Neuronal stem cell (in vitro differentiated cells): ENCODE measurements at regions not wholly inside any gene's neighbourhood (a gene's known extent, or its start where the extent isn't known, plus 50 kb on each side); places are given as distances from the start of the nearest gene placed in this dataset.
A peak's percentile ranks its signal among the peaks of the same experiment; 100 is the strongest.

Experiments used
- DNase-seq: peaks from one replicate; pipeline ENCODE4 v3.0.0-alpha.2; 2013; ENCODE audit warnings: low spot score
- H2AFZ ChIP-seq: one replicate; pipeline ENCODE4 v1.6.1; 2013; ENCODE audit warnings: mild to moderate bottlenecking, low read length, inconsistent platforms
- H2AK5ac ChIP-seq: 2 replicates; pipeline ENCODE4 v1.6.1; 2013; ENCODE audit warnings: low read depth, mild to moderate bottlenecking, inconsistent platforms, low read length, moderate library complexity, mixed read lengths
- H2BK120ac ChIP-seq: 2 replicates; pipeline ENCODE4 v1.6.1; 2013; ENCODE audit warnings: low read depth, mild to moderate bottlenecking, inconsistent platforms, low read length, moderate library complexity, mixed read lengths
- H2BK12ac ChIP-seq: one replicate; pipeline ENCODE4 v1.6.1; 2013; ENCODE audit warnings: low read length, inconsistent platforms
- H2BK15ac ChIP-seq: 2 replicates; pipeline ENCODE4 v1.6.1; 2013; ENCODE audit warnings: mild to moderate bottlenecking, low read length, inconsistent platforms, mixed read lengths
- H2BK5ac ChIP-seq: one replicate; pipeline ENCODE4 v1.6.1; 2013; ENCODE audit warnings: inconsistent platforms, mild to moderate bottlenecking, low read length, moderate library complexity
- H3K14ac ChIP-seq: one replicate; pipeline ENCODE4 v1.6.1; 2013; ENCODE audit warnings: low read length, inconsistent platforms
- H3K18ac ChIP-seq: 2 replicates; pipeline ENCODE4 v1.6.1; 2013; ENCODE audit warnings: low read length, inconsistent platforms
- H3K23ac ChIP-seq: 2 replicates; pipeline ENCODE4 v1.6.1; 2013; ENCODE audit warnings: low read depth, mild to moderate bottlenecking, mixed read lengths, low read length, inconsistent platforms; ENCODE audit not compliant: poor library complexity
- H3K27ac ChIP-seq: replicated peaks from 3 replicates; pipeline ENCODE4 v1.5.1; 2013; ENCODE audit warnings: low read length, inconsistent platforms
- H3K27me3 ChIP-seq, 3 experiments: 2 replicates each; pipeline ENCODE4 v1.6.1; 2013; ENCODE audit warnings: low read length in 3 of 3, mild to moderate bottlenecking in 2 of 3, inconsistent platforms in 1 of 3, low read depth in 1 of 3, mixed read lengths in 1 of 3, moderate library complexity in 1 of 3; ENCODE audit not compliant: control insufficient read depth in 3 of 3, insufficient read depth in 3 of 3
- H3K36me3 ChIP-seq, 2 donors: replicated peaks in 1 of 2; 2 replicates each; pipeline ENCODE4 v1.6.1; 2013; ENCODE audit warnings: low read length in 2 of 2; ENCODE audit not compliant: control insufficient read depth in 2 of 2, insufficient read depth in 2 of 2
- H3K4ac ChIP-seq: 2 replicates; pipeline ENCODE4 v1.6.1; 2013; ENCODE audit warnings: inconsistent platforms, mild to moderate bottlenecking, low read length, moderate library complexity
- H3K4me1 ChIP-seq, 2 donors: 1 replicate in 1 of 2; 2 replicates in 1 of 2; pipeline ENCODE4 v1.6.1; 2013; ENCODE audit warnings: low read length in 2 of 2, low read depth in 1 of 2; ENCODE audit not compliant: control insufficient read depth in 2 of 2, insufficient read depth in 1 of 2
- H3K4me2 ChIP-seq: one replicate; pipeline ENCODE4 v1.6.1; 2013; ENCODE audit warnings: mild to moderate bottlenecking, low read length, inconsistent platforms; ENCODE audit not compliant: insufficient read depth, poor library complexity, severe bottlenecking
- H3K4me3 ChIP-seq, 2 donors: 2 replicates each; pipeline ENCODE4 v1.5.1; 2013; ENCODE audit warnings: low read length in 2 of 2, mild to moderate bottlenecking in 2 of 2, inconsistent platforms in 1 of 2, moderate library complexity in 1 of 2
- H3K79me1 ChIP-seq: one replicate; pipeline ENCODE4 v1.6.1; 2013; ENCODE audit warnings: low read depth, mild to moderate bottlenecking, inconsistent platforms, low read length, moderate library complexity
- H3K9ac ChIP-seq: one replicate; pipeline ENCODE4 v1.6.1; 2013; ENCODE audit warnings: mild to moderate bottlenecking, low read depth, low read length, inconsistent platforms; ENCODE audit not compliant: poor library complexity
- H3K9me3 ChIP-seq, 2 donors: replicated peaks in 1 of 2; 2 replicates each; pipeline versions ENCODE3 to v1.6.1; 2013; ENCODE audit warnings: low read length in 2 of 2, mild to moderate bottlenecking in 2 of 2, inconsistent platforms in 1 of 2, low read depth in 1 of 2, mixed read lengths in 1 of 2, moderate library complexity in 1 of 2; ENCODE audit not compliant: control insufficient read depth in 2 of 2, insufficient read depth in 1 of 2
- H4K8ac ChIP-seq: one replicate; pipeline ENCODE4 v1.6.1; 2013; ENCODE audit warnings: low read depth, mild to moderate bottlenecking, inconsistent platforms, low read length, moderate library complexity
- H4K91ac ChIP-seq: one replicate; pipeline ENCODE4 v1.6.1; 2013; ENCODE audit warnings: low read length, low read depth, mild to moderate bottlenecking, inconsistent platforms; ENCODE audit not compliant: poor library complexity
- WGBS, 2 donors: extraction: QIAGEN DNeasy Blood & Tissue Kit; methylation state at CpG; one replicate each; pipeline ENCODE4 v1.1.7; 2013; ENCODE audit warnings: missing lambda C conversion rate in 2 of 2, mixed read lengths in 1 of 2; ENCODE audit not compliant: insufficient read length in 2 of 2, insufficient replicate concordance in 1 of 2; ENCODE audit errors: extremely low coverage in 2 of 2; 5-methylcytosine and 5-hydroxymethylcytosine counted together

GRCh38 chr6:119581220-119581619 is 231.7 kb upstream of the MAN1A1 start:
- no peak overlapping the region for H4K8ac ChIP-seq
- H2BK12ac ChIP-seq = no peak overlapping the region
- H3K4ac ChIP-seq = no peak overlapping the region
- H3K18ac ChIP-seq = no peak overlapping the region
- H3K23ac ChIP-seq = no peak overlapping the region
- no peaks in the 10 kb centered on the region for H3K4me1 ChIP-seq
- H2AK5ac ChIP-seq = no peak overlapping the region
- H3K36me3 ChIP-seq = no peaks in the 10 kb centered on the region
- no peak overlapping the region for H3K4me2 ChIP-seq
- H4K91ac ChIP-seq = no peak overlapping the region
- H3K27me3 ChIP-seq = no peaks in the 10 kb centered on the region
- no peak overlapping the region for H3K27ac ChIP-seq
- H3K4me3 ChIP-seq = no peak overlapping the region
- no peak overlapping the region for H2AFZ ChIP-seq
- no CpG with 5 or more reads among the region's 3 CpGs for WGBS, 2 donors
- H3K9me3 ChIP-seq = no peaks in the 10 kb centered on the region
- no peak overlapping the region for H2BK120ac ChIP-seq
- H3K14ac ChIP-seq = no peak overlapping the region
- H2BK15ac ChIP-seq = no peak overlapping the region
- no peak overlapping the region for H2BK5ac ChIP-seq
- no peak overlapping the region for H3K9ac ChIP-seq
- DNase-seq = no peak
- no peaks in the 10 kb centered on the region for H3K79me1 ChIP-seq

GRCh38 chr6:119575721-119576120 is 226.2 kb upstream of the MAN1A1 start:
- Histone ChIP-seq H3K27me3 (no peaks in the 10 kb centered on the region), H3K4me2 (no peak overlapping the region), H3K27ac (no peak overlapping the region), H3K36me3 (no peaks in the 10 kb centered on the region), H3K9ac (no peak overlapping the region), H3K4ac (no peak overlapping the region), H3K4me1 (peaks cover 0 to 2% of the 10 kb centered on the region in 2 donors), H3K14ac (no peak overlapping the region), H2BK5ac (no peak overlapping the region), H4K8ac (no peak overlapping the region), H3K9me3 (peaks cover 0 to 3% of the 10 kb centered on the region in 2 donors), H2BK12ac (no peak overlapping the region), H3K23ac (no peak overlapping the region), H3K79me1 (no peaks in the 10 kb centered on the region), H3K18ac (no peak overlapping the region), H4K91ac (no peak overlapping the region), H2BK15ac (no peak overlapping the region), H2AK5ac (no peak overlapping the region), H3K4me3 (peak overlapping the region in 1 of 2 donors; percentile 4), H2AFZ (no peak overlapping the region), H2BK120ac (no peak overlapping the region)
- no CpG with 5 or more reads among the region's 2 CpGs for WGBS, 2 donors
- no peak for DNase-seq

- H2BK5ac ChIP-seq = no peak overlapping the region
- no peak overlapping the region for H3K4me3 ChIP-seq
- H3K27ac ChIP-seq = no peak overlapping the region
- WGBS, 2 donors = no CpG with 5 or more reads among the region's 2 CpGs
- no peak overlapping the region for H2BK15ac ChIP-seq
- no peak overlapping the region for H3K14ac ChIP-seq
- no peak overlapping the region for H3K4me2 ChIP-seq
- H3K4ac ChIP-seq = no peak overlapping the region
- H3K36me3 ChIP-seq = no peaks in the 10 kb centered on the region
- no peak overlapping the region for H4K91ac ChIP-seq
- no peak overlapping the region for H2AFZ ChIP-seq
- H3K9me3 ChIP-seq = no peaks in the 10 kb centered on the region
- H2BK12ac ChIP-seq = no peak overlapping the region
- H3K9ac ChIP-seq = no peak overlapping the region
- no peaks in the 10 kb centered on the region for H3K79me1 ChIP-seq
- peaks cover 0 to 2% of the 10 kb centered on the region in 2 donors for H3K4me1 ChIP-seq
- no peak overlapping the region for H2AK5ac ChIP-seq
- no peak for DNase-seq
- H4K8ac ChIP-seq = no peak overlapping the region
- no peak overlapping the region for H2BK120ac ChIP-seq
- no peak overlapping the region for H3K23ac ChIP-seq
- H3K27me3 ChIP-seq = no peaks in the 10 kb centered on the region
- no peak overlapping the region for H3K18ac ChIP-seq
These were observed 219.0 kb upstream of the MAN1A1 start for GRCh38 chr6:119568580-119568979.

GRCh38 chr6:119566546-119567260 is 217.1 kb upstream of the MAN1A1 start:
- Histone ChIP-seq H4K8ac (no peak overlapping the region), H3K79me1 (no peaks in the 10 kb centered on the region), H3K4me2 (no peak overlapping the region), H3K23ac (no peak overlapping the region), H2AFZ (peak overlapping the region; percentile 29), H2AK5ac (no peak overlapping the region), H3K4ac (no peak overlapping the region), H3K36me3 (no peaks in the 10 kb centered on the region), H3K14ac (no peak overlapping the region), H4K91ac (no peak overlapping the region), H2BK120ac (no peak overlapping the region), H3K27ac (no peak overlapping the region), H3K9ac (no peak overlapping the region), H3K27me3 (no peaks in the 10 kb centered on the region), H3K4me3 (no peak overlapping the region), H2BK5ac (no peak overlapping the region), H2BK12ac (no peak overlapping the region), H2BK15ac (no peak overlapping the region), H3K4me1 (no peaks in the 10 kb centered on the region), H3K18ac (no peak overlapping the region), H3K9me3 (no peaks in the 10 kb centered on the region)
- DNase-seq = no peak
- no CpG with 5 or more reads among the region's 19 CpGs for WGBS, 2 donors
